Esophagus mucosa (tissue), 1 donor: ENCODE measurements at regions not wholly inside any gene's neighbourhood (a gene's known extent, or its start where the extent isn't known, plus 50 kb on each side); places are given as distances from the start of the nearest gene placed in this dataset.

ENCODE experiments used
- ATAC-seq: fragments of 200-7000 bp; cut with Tn5 transposase; one replicate; pipeline ENCODE4 v1.9.1; 2020
- donor health status: DM: yes; HTN: yes; CAD: no.

- peak; percentile 5 for ATAC-seq
These were observed 125.4 kb downstream of the SIK1 start for GRCh38 chr21:43301409-43302061.

DNA sequence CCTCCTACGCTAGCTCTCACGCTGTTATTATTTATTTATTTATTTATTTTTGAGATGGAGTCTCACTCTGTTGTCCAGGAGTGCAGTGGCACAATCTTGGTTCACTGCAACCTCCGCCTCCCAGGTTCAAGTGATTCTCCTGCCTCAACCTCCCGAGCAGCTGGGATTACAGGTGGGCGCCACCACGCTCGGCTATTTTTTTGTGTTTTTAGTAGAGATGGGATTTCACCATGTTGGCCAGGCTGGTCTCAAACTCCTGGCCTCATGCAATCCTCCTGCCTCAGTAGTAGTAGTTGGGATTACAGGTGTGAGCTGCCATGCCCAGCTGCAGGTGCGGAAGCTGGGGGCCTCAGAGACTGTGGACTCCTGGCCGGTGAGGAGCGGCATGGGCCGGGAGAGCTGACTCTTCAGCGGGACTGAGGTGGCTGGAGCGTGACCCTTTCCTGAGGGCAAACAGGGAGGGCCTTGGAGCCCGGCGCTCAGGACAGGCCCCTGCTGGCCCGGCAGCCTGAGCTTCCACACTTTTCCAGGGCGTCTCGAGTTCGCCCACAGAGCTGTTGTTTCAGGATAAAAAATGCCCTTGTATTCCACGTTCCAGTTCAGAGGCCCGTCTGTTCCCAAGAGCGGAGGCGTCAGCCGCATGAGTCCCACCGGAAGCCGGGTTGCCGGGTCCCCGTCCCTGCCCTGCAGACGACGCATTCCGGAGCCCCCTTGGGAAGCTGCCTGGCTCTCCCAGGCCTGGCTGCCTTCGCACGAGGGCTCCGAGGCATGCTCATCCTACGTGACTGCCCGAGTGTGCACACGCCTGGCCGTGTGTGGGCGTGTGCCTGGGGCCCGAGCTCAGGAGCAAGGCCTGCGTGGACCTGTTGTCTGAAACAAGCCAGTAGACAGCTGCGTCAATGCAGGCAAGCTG lies 126.2 kb downstream of the SIK1 start:
- ATAC-seq = peak; percentile 90

GRCh38 chr21:43299441-43300277 lies 127.3 kb downstream of the SIK1 start:
- no peak for ATAC-seq

GRCh38 chr21:43298546-43299440 lies 128.1 kb downstream of the SIK1 start:
- ATAC-seq = no peak

GRCh38 chr21:43297989-43298388 lies 128.9 kb downstream of the SIK1 start:
- ATAC-seq = no peak

DNA sequence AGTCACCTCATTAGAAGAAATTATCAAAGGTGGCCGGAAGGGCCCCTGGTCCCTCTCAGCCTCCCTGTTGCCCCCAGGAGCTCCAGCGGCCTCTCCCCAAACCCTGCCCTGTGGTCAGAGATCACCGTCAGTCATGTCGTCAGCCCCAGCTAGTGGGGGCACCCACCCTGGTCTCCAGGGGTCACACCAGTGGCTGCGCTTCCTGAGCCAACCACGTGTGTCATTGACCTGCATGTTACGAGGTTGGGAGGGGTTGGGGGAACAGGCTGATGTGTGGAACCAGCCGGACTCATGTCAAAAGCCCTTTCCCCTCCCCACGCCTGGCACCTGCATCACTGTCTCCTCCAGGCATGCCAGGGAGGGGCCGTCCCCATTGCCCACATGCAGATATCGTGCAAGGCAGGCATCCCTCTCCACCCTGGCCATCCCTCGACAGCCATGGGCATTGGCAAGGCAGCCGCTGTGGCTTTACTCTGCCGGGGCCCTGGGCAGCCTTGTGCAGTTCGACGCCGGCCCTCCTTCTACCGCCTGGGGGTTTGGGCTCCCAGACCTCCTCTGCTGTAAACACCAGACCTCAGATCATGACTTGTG lies 128.7 kb downstream of the CRYAA start:
- no peak for ATAC-seq

- ATAC-seq = no peak
These were observed 126.5 kb downstream of the CRYAA start for GRCh38 chr21:43295066-43295958.

- no peak for ATAC-seq
These were observed 125.5 kb downstream of the CRYAA start for GRCh38 chr21:43294194-43294902.

DNA sequence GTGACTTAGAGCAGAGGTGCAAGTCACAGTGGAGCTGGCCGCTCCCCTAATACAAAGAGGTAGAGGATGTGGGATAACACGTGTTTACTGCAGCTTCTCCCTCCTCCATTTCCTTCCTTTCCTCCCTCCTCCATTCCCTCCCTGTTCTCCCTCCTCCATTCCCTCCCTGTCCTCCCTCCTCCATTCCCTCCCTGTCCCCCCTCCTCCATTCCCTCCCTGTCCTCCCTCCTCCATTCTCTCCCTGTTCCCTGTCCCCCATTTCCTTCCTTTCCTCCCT lies 124.0 kb downstream of the CRYAA start:
- ATAC-seq = no peak

DNA sequence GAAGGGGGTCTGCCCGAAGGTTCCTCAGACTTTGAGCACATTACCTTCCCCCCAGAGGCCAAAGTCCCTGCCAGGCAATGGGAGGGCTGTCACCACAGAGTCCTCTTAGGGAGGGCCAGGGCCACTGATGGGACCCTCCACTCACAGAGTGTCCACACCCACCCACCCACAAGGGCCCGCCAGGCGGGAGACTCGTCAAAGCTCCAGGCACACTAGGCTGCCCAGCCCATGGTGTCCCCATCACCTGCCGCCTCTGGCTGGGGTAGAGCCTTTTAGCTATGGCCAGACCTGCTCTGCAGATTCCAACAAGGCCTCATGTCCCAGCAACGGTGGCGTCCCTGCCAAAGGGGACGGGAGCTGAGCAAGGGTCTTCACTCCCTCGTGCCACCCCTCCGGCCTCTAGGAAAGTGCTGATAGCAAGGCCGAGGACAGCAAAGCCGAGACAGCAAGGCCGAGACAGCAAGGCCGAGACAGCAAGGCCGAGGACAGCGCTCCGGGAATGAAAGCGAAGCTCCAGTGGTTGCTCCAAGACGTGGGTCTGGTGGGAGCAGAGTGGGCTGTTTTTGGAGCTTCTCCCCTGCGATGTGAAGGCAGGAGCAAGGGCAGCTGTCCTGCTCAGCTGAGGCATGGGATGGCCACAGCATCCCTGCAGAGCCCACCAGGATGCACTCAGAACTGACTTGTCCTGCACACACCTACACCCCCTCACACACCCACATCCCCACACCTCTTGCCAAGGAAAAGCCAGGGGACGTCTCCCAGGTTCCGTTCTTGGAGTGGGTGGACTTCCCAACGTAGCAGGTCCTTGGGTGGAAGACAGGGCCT lies 123.4 kb downstream of the CRYAA start:
- ATAC-seq = no peak

DNA sequence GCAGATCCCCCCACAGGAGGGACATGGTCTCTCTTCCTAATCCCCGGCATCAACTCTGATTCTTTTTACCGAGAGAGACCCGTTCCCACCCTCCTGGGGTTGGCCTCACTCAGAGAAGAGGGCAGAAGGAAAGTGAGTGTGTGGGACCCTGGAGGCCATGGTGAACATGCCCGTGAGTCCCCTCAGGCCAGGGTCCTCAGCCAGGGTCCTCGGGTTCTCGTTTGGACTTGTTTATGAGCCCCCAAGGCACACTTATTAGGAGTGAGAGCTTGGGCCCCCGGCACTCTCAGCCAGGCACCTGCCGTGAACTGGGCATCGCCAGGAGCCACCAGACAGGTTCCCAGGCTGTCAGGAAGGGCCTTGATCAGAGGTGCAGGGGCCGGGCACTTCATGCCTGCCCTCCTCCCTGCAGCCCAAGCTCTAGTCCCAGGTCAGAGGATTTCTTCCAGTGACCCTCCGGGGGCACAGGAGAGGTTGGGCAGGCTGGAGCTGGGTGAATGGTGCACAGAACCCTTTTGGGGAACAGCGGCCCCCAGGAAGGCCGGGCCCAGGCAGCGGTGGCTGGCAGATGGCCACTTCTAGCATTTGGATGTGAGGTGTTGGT lies 122.6 kb downstream of the CRYAA start:
- ATAC-seq = no peak

DNA sequence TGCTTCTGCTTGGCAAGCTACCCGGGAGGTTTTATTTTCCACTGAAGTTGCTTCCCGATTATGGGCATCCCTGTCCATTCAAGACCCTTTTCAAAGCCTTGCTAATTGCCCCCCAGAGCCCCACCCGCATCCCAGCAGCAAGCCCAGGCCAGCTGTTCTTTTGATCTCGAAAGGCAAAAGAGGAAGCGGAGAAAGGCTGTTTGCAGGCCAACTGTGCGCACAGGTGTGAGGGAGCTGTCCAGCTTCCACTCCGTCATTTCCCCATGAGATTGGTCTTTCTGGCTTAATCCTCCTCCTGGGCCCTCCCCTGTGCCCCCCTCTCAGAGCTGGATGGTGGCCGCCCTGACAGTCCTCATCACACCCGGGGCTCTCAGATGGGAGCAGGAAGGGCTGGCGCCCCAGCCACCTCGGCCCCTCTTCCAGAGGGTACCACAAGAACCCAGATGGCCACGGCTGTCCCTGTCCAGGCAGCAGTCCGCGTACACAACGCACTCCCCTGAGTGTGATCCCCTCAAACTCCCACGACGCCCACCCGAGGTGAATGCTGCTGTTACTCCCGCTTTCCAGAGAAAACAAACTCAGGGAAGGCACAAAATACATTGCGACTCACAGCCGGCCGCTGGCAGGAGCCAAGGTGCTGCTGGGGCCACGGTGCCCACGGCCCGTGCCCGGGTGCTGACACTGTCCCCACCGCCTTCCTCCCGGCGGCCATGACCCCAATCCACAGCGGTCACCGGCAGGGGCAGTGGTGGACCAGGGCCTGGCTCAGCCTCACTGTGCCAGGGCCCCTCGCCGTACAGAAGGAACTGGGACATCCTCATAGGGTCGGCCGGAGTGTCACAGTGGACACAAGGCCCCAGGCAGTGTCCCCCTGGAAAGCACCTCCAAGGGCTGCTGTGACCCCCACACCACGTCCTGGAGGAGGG lies 121.9 kb downstream of the CRYAA start:
- no peak for ATAC-seq

DNA sequence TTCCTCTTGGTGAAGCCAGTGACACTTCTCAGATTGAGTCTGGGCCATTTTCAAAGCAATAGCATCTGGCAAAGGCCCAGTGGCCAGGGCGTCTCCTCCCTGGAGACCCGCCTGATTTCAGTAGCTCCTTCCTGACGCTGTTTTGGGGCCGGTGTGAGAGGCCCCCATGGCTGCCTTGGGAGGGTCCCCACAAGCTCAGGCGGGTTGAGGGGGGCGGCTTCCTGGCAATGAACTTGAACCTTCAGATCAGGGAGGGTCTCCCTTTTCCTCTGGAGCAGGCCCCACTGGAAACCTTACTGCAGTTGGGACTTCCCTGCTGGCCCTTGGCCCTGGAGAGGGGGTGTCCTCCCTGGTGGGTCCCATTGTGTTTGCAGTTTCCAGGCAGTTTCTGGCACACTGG lies 121.2 kb downstream of the CRYAA start:
- ATAC-seq = no peak

- ATAC-seq = no peak
These were observed 120.6 kb downstream of the CRYAA start for GRCh38 chr21:43289442-43289841.

DNA sequence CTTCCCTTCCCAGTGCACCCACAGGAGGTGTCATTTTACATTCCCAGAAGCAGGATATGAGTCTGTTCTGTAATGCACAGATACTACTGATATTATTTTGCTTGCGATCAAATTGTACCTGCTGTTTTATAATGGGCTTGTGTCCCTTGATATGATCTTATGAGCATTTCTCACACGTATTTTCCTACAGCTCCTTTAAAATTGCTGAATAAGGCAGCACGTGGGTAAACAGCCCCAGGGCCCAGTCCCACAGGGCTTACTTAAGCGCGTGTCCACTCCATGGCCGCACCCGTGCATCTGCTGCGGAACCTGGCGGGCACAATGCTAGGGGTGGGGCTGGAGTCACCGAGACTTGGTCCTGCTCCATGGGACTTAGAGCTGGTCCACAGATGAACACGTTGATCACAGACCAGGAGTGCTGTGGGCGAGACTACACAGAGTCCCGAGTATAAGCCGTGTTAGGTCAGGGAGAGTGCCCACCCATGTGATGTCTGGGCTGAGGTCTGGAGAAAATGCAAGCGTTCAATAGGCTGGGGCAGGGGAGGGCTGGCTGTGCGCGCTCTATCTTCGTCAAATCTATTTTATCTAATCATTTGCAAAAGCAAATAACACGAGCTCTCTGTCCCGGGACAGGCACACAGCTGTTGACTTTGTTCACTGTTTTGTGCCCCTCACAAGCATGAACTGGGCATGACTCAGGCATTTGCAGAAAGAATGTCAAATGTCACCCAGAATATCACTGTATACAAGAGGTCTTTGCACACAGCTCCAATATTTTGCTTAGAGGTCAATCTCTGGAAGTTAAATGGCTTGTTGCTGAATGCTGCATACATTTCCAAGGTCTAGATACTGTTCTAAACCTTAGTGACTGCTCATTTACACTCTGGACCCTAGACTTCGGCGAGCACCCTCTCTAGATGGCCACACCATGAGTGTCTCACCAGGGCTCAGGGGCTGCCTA lies 119.3 kb downstream of the CRYAA start:
- ATAC-seq = peak; percentile 41

DNA sequence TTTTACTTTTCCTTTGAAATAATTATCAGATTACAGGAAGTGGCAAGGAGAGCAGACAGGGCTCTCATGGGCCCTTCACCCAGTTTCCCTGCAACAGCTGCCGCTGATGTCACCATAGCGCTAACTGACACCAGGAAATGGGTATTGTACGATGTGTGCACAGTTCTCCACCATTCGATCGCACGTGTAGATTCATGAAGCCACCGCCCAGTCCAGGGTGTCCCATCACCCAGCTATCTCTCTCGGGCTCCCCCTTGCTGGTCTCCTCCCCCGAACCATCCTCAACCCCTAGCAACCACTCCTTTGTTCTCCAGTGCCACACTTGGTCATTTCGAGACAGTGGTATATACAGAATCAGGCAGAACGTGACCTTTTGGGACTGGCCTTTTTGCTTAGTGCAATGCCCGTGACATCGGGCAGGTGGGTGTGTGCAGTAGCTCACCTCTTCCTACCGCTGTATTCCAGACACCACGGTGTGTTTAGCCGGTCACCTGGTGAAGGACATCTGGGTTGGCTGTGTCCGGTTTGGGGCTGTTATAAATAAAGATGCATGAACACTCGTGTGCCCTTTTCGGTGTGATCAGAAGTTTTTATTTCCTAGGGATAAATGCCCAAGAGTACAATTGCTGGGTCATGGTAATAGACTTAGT lies 118.4 kb downstream of the CRYAA start:
- ATAC-seq = no peak
